A549 (cell line): ENCODE measurements at regions not wholly inside any gene's neighbourhood (a gene's known extent, or its start where the extent isn't known, plus 50 kb on each side); places are given as distances from the start of the nearest gene placed in this dataset.

ENCODE experiments used
- ATAC-seq, 2 experiments: fragments of 200-7000 bp in 1 of 2; fragments of >200 bp in 1 of 2; cut with Nextera tagmentation in 1 of 2; cut with Tn5 transposase in 1 of 2; 3 replicates each; pipeline versions ENCODE4 v1.8.0 to v1.9.1; 2018 to 2020; ENCODE audit warnings: mild to moderate bottlenecking in 1 of 2, moderate library complexity in 1 of 2
- CTCF ChIA-PET: fragments of 300-600 bp; sonication (Branson Sonifier 250); formaldehyde crosslinking; extraction: SDS; loops from one replicate; lab custom pipeline; 2021; ENCODE audit warnings: antibody characterized with exemption, inconsistent platforms; lab: Yijun Ruan, JAX
- POLR2A ChIA-PET: fragments of 350-600 bp; formaldehyde crosslinking; extraction: SDS; loops from one replicate; lab custom pipeline; 2021; ENCODE audit warnings: antibody characterized with exemption, inconsistent platforms; lab: Yijun Ruan, JAX
- DNase-seq, 2 experiments: peaks; one replicate each; pipeline versions ENCODE4 v3.0.0 to v3.0.0-alpha.2; 2011 to 2016; ENCODE audit warnings: low read depth in 1 of 2, low spot score in 1 of 2
- FAIRE-seq: peaks from 2 replicates; lab custom pipeline; 2011; peaks lifted over from hg19 to GRCh38; lab: Jason Lieb, UNC
- H3K27ac ChIP-seq, 2 experiments: fragments of >200 bp; sonication (Bioruptor Twin); formaldehyde crosslinking; 3 replicates each; pipeline ENCODE4 v1.5.1; 2016 to 2017
- H3K4me1 ChIP-seq: fragments of >200 bp; sonication (Bioruptor Twin); formaldehyde crosslinking; 3 replicates; pipeline ENCODE4 v1.6.1; 2016
- H3K4me2 ChIP-seq: fragments of >200 bp; sonication (Bioruptor Twin); formaldehyde crosslinking; 3 replicates; pipeline ENCODE4 v1.6.1; 2016
- H3K4me3 ChIP-seq: fragments of >200 bp; sonication (Bioruptor Twin); formaldehyde crosslinking; 3 replicates; pipeline ENCODE4 v1.5.1; 2016
- H3K9me3 ChIP-seq: fragments of >200 bp; sonication (Bioruptor Twin); formaldehyde crosslinking; 3 replicates; pipeline ENCODE4 v1.6.1; 2016
- CEBPB ChIP-seq, 2 experiments: fragments of >200 bp in 1 of 2; sonication (Bioruptor Twin) in 1 of 2; formaldehyde crosslinking in 1 of 2; IDR thresholded peaks; 2 replicates each; pipeline ENCODE4 v1.6.1; 2012 to 2016
- CHD2 ChIP-seq: fragments of 150-350 bp; IDR thresholded peaks from 2 replicates; pipeline ENCODE4 v1.6.1; 2014; ENCODE audit warnings: low read length; ENCODE audit not compliant: partially characterized antibody
- EHF ChIP-seq: fragments of 250-450 bp; sonication (Bioruptor Pico); IDR thresholded peaks from 2 replicates; pipeline ENCODE4 v1.5.0; 2020; ENCODE audit warnings: mild to moderate bottlenecking
- EHMT2 ChIP-seq: fragments of 200-600 bp; sonication (generic); IDR thresholded peaks from 2 replicates; pipeline ENCODE4 v1.6.1; 2016; ENCODE audit warnings: antibody characterized with exemption, low read depth, mild to moderate bottlenecking, moderate library complexity
- ESRRA ChIP-seq: fragments of 150-350 bp; IDR thresholded peaks from 2 replicates; pipeline ENCODE4 v1.6.1; 2014; ENCODE audit warnings: mild to moderate bottlenecking, low read length, borderline replicate concordance
- HEYL ChIP-seq: fragments of 250-450 bp; sonication (Bioruptor Pico); IDR thresholded peaks from 2 replicates; pipeline ENCODE4 v1.8.0; 2021; ENCODE audit warnings: mild to moderate bottlenecking, moderate library complexity
- JUNB ChIP-seq: fragments of >200 bp; sonication (Bioruptor Twin); formaldehyde crosslinking; IDR thresholded peaks from 2 replicates; pipeline ENCODE4 v1.6.1; 2016
- MAFK ChIP-seq: fragments of 450-650 bp; IDR thresholded peaks from 2 replicates; pipeline ENCODE4 v1.6.1; 2014; ENCODE audit not compliant: partially characterized antibody
- NPAS2 ChIP-seq: fragments of 250-450 bp; sonication (Bioruptor Pico); IDR thresholded peaks from 2 replicates; pipeline ENCODE4 v1.8.0; 2022; ENCODE audit warnings: mild to moderate bottlenecking, moderate library complexity, borderline replicate concordance
- RARB ChIP-seq: fragments of 250-450 bp; sonication (Bioruptor Pico); IDR thresholded peaks from 2 replicates; pipeline ENCODE4 v1.8.0; 2021; ENCODE audit warnings: mild to moderate bottlenecking, moderate library complexity
- SREBF2 ChIP-seq: fragments of 450-650 bp; IDR thresholded peaks from 2 replicates; pipeline ENCODE4 v1.6.1; 2014; ENCODE audit warnings: mild to moderate bottlenecking, moderate library complexity
- TFCP2L1 ChIP-seq: fragments of 250-450 bp; sonication (Bioruptor Pico); IDR thresholded peaks from 2 replicates; pipeline ENCODE4 v1.5.0; 2021; ENCODE audit warnings: mild to moderate bottlenecking
- USF2 ChIP-seq: fragments of 450-650 bp; IDR thresholded peaks from 2 replicates; pipeline ENCODE4 v1.6.1; 2014; ENCODE audit warnings: antibody characterized with exemption
- ZNF302 ChIP-seq: fragments of 250-450 bp; sonication (Bioruptor Pico); IDR thresholded peaks from 2 replicates; pipeline ENCODE4 v1.9.0; 2021; ENCODE audit warnings: inconsistent platforms, mild to moderate bottlenecking, moderate library complexity
- WGBS: methylation state at CpG from one replicate; pipeline ENCODE4 v1.1.6; 2017; ENCODE audit errors: missing lambda C conversion rate; 5-methylcytosine and 5-hydroxymethylcytosine counted together
- TF ChIP-seq, protein P1 (sequence below): fragments of 150-350 bp; IDR thresholded peaks from 2 replicates; pipeline ENCODE4 v1.6.1; 2014; ENCODE audit warnings: low read depth, mild to moderate bottlenecking, low read length

- no peak for TF ChIP-seq SREBF2
Measured at GRCh38 chr14:55898938-55899337, 219.3 kb upstream of the PELI2 start (continued).

GRCh38 chr14:55899531-55899930, 218.7 kb upstream of the PELI2 start:
- TF ChIP-seq CHD2, result no peak
- no peak for TF ChIP-seq TFCP2L1 (CRISPR knock-in tag)
- no peak for TF ChIP-seq NPAS2 (CRISPR knock-in tag)
- H3K4me3 ChIP-seq, result no peak overlapping the region
- no peaks in the 10 kb centered on the region for H3K4me1 ChIP-seq
- CTCF ChIA-PET, result no interaction called here
- WGBS, result 77% methylated on average over 4 of the region's 4 CpGs
- H3K9me3 ChIP-seq, result no peaks in the 10 kb centered on the region
- POLR2A ChIA-PET, result no interaction called here
- DNase-seq (no peak), ATAC-seq (no peak), FAIRE-seq (no peak)
- H3K27ac ChIP-seq, result no peak overlapping the region
- H3K4me2 ChIP-seq, result no peak overlapping the region

- ChIA-PET CTCF (interaction anchor here (0.9 kb wide), 1 partner anchor 10 kb away, joined by 4 read pairs; no protein-coding TSS in a partner anchor), POLR2A (no interaction called here)
- Histone ChIP-seq H3K27ac (no peak overlapping the region), H3K9me3 (no peaks in the 10 kb centered on the region), H3K4me3 (no peak overlapping the region), H3K4me2 (no peak overlapping the region), H3K4me1 (no peaks in the 10 kb centered on the region)
- 72% methylated on average over 2 of the region's 2 CpGs for WGBS
- DNase-seq (no peak), FAIRE-seq (no peak), ATAC-seq (no peak)
- TF ChIP-seq JUNB (no peak), ZNF302 (CRISPR knock-in tag) (no peak), EHF (no peak), MAFK (no peak), EHMT2 (no peak), USF2 (no peak), RARB (CRISPR knock-in tag) (no peak)
Measured at GRCh38 chr14:55900749-55901148, 217.5 kb upstream of the PELI2 start.

- H3K4me1 ChIP-seq, result no peaks in the 10 kb centered on the region
- POLR2A ChIA-PET, result no interaction called here
- H3K4me3 ChIP-seq, result no peak overlapping the region
- CTCF ChIA-PET, result no interaction called here
- ATAC-seq, result no peak
- no peak overlapping the region for H3K4me2 ChIP-seq
- TF ChIP-seq, protein P1, sequence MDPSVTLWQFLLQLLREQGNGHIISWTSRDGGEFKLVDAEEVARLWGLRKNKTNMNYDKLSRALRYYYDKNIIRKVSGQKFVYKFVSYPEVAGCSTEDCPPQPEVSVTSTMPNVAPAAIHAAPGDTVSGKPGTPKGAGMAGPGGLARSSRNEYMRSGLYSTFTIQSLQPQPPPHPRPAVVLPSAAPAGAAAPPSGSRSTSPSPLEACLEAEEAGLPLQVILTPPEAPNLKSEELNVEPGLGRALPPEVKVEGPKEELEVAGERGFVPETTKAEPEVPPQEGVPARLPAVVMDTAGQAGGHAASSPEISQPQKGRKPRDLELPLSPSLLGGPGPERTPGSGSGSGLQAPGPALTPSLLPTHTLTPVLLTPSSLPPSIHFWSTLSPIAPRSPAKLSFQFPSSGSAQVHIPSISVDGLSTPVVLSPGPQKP, result no peak
- no peak for TF ChIP-seq TFCP2L1 (CRISPR knock-in tag)
- no peak for TF ChIP-seq ESRRA
- TF ChIP-seq MAFK, result no peak
- TF ChIP-seq ZNF302 (CRISPR knock-in tag), result no peak
- TF ChIP-seq NPAS2 (CRISPR knock-in tag), result no peak
- no peak for TF ChIP-seq USF2
- no peak for TF ChIP-seq SREBF2
- no peaks in the 10 kb centered on the region for H3K9me3 ChIP-seq
- FAIRE-seq, result no peak
- DNase-seq, result no peak
- no peak overlapping the region for H3K27ac ChIP-seq
- 62% methylated on average over 5 of the region's 5 CpGs for WGBS
Measured at GRCh38 chr14:55901291-55901690, 216.9 kb upstream of the PELI2 start.

DNA sequence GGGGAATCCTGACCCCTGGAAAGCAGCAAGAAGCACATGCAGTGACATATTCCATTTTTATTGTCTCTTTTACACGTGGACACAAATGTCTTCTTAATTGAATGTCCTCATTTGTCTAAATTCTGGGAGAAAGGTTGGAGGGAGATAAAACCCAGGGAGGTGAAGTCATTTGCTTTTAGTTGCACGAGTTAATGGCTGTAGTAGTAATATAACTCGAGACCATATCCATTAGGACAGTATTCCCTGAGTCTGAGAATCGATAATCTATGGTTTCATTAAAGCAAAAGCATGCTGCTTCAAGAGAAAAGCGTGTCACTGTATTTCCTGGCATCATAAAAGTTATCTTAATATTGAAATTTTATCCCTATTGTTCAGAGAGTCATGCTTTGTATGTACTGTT, 216.0 kb upstream of the PELI2 start:
- Histone ChIP-seq H3K4me3 (no peak overlapping the region), H3K4me1 (no peaks in the 10 kb centered on the region), H3K9me3 (no peaks in the 10 kb centered on the region), H3K27ac (no peak overlapping the region), H3K4me2 (no peak overlapping the region)
- WGBS, result 28% methylated on average over 5 of the region's 5 CpGs
- DNase-seq (no peak), ATAC-seq (no peak), FAIRE-seq (no peak)
- CTCF ChIA-PET, result no interaction called here
- TF ChIP-seq CEBPB (IDR thresholded peaks at IDR 0.05) (no peak), HEYL (CRISPR knock-in tag) (no peak)
- POLR2A ChIA-PET, result no interaction called here
